Psoas muscle (tissue), 7 donors: ENCODE measurements at regions not wholly inside any gene's neighbourhood (a gene's known extent, or its start where the extent isn't known, plus 50 kb on each side); places are given as distances from the start of the nearest gene placed in this dataset.

Source experiments
- ATAC-seq, 4 donors: fragments of 200-7000 bp; cut with Tn5 transposase; one replicate each; pipeline ENCODE4 v1.9.1; 2020; ENCODE audit warnings: moderate library complexity in 3 of 4, mild to moderate bottlenecking in 2 of 4
- DNase-seq, 2 donors: peaks; one replicate each; pipeline ENCODE4 v3.0.0-alpha.2; 2020
- H3K27ac ChIP-seq: fragments of 200-600 bp; one replicate; pipeline ENCODE4 v1.8.0; 2022
- H3K27me3 ChIP-seq, 3 donors: fragments of 200-600 bp in 1 of 3; one replicate each; pipeline versions ENCODE4 v1.6.1 to v1.8.0; 2013 to 2022; ENCODE audit warnings: low read length in 2 of 3, mild to moderate bottlenecking in 2 of 3, moderate library complexity in 1 of 3; ENCODE audit not compliant: insufficient read depth in 3 of 3
- H3K36me3 ChIP-seq, 2 donors: fragments of 200-600 bp in 1 of 2; one replicate each; pipeline versions ENCODE4 v1.6.1 to v1.8.0; 2013 to 2022; ENCODE audit warnings: low read depth in 1 of 2, mild to moderate bottlenecking in 1 of 2, moderate library complexity in 1 of 2; ENCODE audit not compliant: insufficient read depth in 1 of 2
- H3K4me1 ChIP-seq: fragments of 200-600 bp; one replicate; pipeline ENCODE4 v1.8.0; 2022
- H3K4me3 ChIP-seq: fragments of 200-600 bp; one replicate; pipeline ENCODE4 v1.8.0; 2022; ENCODE audit warnings: mild to moderate bottlenecking
- H3K9me3 ChIP-seq: fragments of 200-600 bp; one replicate; pipeline ENCODE4 v1.8.0; 2022
- WGBS, 3 donors: extraction: QIAGEN DNeasy Blood & Tissue Kit; methylation state at CpG; one replicate each; pipeline versions ENCODE4 v1.1.6 to v1.1.7; 2013; 5-methylcytosine and 5-hydroxymethylcytosine counted together
- intact Hi-C, 2 donors: fragments of 100-400 bp; cut with DNase I; formaldehyde crosslinking; loops; one replicate each; pipeline versions ENCODE4 v1.11.0 to v1.14.2; 2022
- TF ChIP-seq, protein P1 (sequence below): fragments of 200-600 bp; IDR thresholded peaks from one replicate; pipeline ENCODE4 v1.8.0; 2022; ENCODE audit warnings: antibody characterized with exemption
- donor health status: healthy with polysubstance abuse.
- donor health status: DM: no; HTN: no; CAD: no; lungs with moderate emphysema.
- donor health status: Bipolar disorder and iron deficiency.
- donor health status: healthy.
- donor health status: DM: yes; HTN: yes; CAD: no.
- donor health status: DM: no; HTN: no; CAD: no.
- donor health status: DM: yes; HTN: yes; CAD: no.

DNA sequence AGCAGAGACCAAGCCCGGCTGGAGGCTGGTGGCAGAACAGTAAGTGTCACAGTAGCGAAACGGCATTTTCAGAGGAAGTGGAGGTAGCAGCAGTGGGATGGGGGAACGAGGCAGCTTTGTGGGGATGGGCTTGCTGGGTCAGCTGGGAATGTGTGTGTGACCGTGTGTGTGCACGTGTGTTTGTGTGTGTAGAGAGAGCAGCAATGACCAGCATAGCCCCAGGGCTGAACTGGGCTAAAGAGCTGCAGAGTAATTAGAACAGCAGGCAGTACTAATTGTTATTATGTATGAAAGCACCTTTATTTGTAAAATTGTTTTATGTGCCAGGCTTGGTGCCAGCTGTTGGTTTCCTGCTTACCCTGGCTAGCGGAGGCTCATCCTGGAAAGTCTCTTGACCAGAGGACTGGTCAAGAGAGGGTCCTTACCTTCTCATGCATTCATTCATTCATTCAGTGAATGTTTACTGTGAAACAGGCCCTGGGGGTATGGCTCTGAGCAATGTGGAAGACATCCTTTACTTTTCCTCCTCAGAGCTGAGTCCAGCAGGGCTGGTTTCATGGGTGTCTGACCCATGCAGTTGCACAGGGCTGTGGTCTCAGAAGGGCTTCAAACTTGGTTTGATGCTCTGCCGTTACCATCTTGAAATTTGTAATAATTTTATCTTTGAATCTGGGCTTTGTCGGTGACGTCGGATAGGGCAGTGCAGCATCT, 184.6 kb downstream of the SEC23IP start:
- Histone ChIP-seq H3K9me3 (no peaks in the 10 kb centered on the region), H3K36me3 (no peaks in the 10 kb centered on the region), H3K27me3 (peaks cover 0 to 5% (median 0%) of the 10 kb centered on the region in 3 donors), H3K27ac (no peak overlapping the region), H3K4me3 (no peak overlapping the region), H3K4me1 (no peaks in the 10 kb centered on the region)
- intact Hi-C loops: no loop called here
- ATAC-seq (no peak), DNase-seq (no peak)
- TF ChIP-seq, protein P1, sequence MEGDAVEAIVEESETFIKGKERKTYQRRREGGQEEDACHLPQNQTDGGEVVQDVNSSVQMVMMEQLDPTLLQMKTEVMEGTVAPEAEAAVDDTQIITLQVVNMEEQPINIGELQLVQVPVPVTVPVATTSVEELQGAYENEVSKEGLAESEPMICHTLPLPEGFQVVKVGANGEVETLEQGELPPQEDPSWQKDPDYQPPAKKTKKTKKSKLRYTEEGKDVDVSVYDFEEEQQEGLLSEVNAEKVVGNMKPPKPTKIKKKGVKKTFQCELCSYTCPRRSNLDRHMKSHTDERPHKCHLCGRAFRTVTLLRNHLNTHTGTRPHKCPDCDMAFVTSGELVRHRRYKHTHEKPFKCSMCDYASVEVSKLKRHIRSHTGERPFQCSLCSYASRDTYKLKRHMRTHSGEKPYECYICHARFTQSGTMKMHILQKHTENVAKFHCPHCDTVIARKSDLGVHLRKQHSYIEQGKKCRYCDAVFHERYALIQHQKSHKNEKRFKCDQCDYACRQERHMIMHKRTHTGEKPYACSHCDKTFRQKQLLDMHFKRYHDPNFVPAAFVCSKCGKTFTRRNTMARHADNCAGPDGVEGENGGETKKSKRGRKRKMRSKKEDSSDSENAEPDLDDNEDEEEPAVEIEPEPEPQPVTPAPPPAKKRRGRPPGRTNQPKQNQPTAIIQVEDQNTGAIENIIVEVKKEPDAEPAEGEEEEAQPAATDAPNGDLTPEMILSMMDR: no peak
- 48 to 66% (median 58%) methylated on average over 11 of the region's 11 CpGs for WGBS, 3 donors

GRCh38 chr10:120077707-120078492, 185.4 kb downstream of the SEC23IP start:
- intact Hi-C loops: no loop called here
- WGBS, 3 donors: 53 to 56% (median 54%) methylated on average over 14 of the region's 14 CpGs
- ATAC-seq (no peak), DNase-seq (no peak)
- TF ChIP-seq, protein P1: no peak
- no peaks in the 10 kb centered on the region for H3K4me1 ChIP-seq
- no peaks in the 10 kb centered on the region for H3K36me3 ChIP-seq
- no peaks in the 10 kb centered on the region for H3K9me3 ChIP-seq
- peaks cover 0 to 5% (median 0%) of the 10 kb centered on the region in 3 donors for H3K27me3 ChIP-seq
- no peak overlapping the region for H3K4me3 ChIP-seq
- H3K27ac ChIP-seq: no peak overlapping the region

DNA sequence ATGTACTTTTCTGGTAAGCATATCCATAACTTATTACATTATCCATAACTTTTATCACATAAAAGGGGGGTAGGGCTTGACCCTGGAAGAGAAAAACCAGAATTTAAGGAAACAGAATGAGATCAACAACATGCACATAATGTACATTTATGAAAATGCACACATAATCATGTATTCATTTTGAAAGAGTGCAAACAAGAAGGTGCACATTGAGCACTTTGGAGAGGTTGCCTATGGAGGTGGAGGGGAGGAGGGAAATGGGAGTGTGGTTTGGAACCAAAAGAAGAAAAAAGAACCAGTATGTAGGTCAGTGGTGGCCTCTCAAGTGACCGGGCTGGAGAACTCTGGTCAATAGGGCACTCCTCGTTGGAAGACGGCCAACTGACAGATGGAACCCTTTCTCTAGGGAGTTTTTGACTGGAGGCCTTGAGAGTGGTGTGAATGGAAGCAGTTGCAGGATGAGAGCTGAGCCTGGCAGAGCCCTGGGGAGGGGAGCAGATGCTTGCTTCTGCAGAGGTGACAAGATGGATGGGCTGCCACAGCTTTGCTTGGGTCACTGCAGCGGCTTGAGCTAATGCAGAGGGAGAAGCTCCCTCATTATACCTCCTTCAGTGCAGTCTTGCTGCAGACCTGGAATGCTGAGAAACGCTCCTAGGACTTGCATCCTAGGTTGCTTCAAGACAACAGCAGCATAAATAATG, 192.7 kb downstream of the SEC23IP start:
- TF ChIP-seq, protein P1: no peak
- DNase-seq (no peak), ATAC-seq (no peak)
- intact Hi-C loops: no loop called here
- Histone ChIP-seq H3K4me3 (no peak overlapping the region), H3K4me1 (no peaks in the 10 kb centered on the region), H3K36me3 (no peaks in the 10 kb centered on the region), H3K9me3 (no peaks in the 10 kb centered on the region), H3K27ac (no peak overlapping the region), H3K27me3 (peaks cover 0 to 3% (median 0%) of the 10 kb centered on the region in 3 donors)
- 37 to 47% (median 42%) methylated on average over 5 of the region's 5 CpGs for WGBS, 3 donors

- WGBS, 3 donors: 54 to 71% (median 61%) methylated on average over 6 of the region's 6 CpGs
- TF ChIP-seq, protein P1: no peak
- H3K4me1 ChIP-seq: no peaks in the 10 kb centered on the region
- peaks cover 0 to 3% (median 0%) of the 10 kb centered on the region in 3 donors for H3K27me3 ChIP-seq
- DNase-seq (no peak), ATAC-seq (no peak)
- intact Hi-C loops: no loop called here
- no peaks in the 10 kb centered on the region for H3K9me3 ChIP-seq
- no peaks in the 10 kb centered on the region for H3K36me3 ChIP-seq
- H3K4me3 ChIP-seq: no peak overlapping the region
- no peak overlapping the region for H3K27ac ChIP-seq
Observed at GRCh38 chr10:120086066-120086465, 193.5 kb downstream of the SEC23IP start.
